ENCODE measurements at regions not wholly inside any gene's neighbourhood (a gene's known extent, or its start where the extent isn't known, plus 50 kb on each side); places are given as distances from the start of the nearest gene placed in this dataset.

GRCh38 chr7:125462615-125463014 lies 533.0 kb upstream of the POT1 start:
- no peak for DNase-seq
- Histone ChIP-seq H3K27ac (no peak overlapping the region), H3K27me3 (no peaks in the 10 kb centered on the region), H3K4me3 (no peak overlapping the region), H3K36me3 (no peaks in the 10 kb centered on the region), H3K9me3 (peaks cover 0 to 5% (median 4%) of the 10 kb centered on the region in 3 donors), H3K4me1 (no peaks in the 10 kb centered on the region)
- TF ChIP-seq CTCF (IDR thresholded peaks at IDR 0.05): no peak
- intact Hi-C loops (cut with DNase I; ENCODE audit: low total_unique reads): no loop called here

GRCh38 chr7:125459038-125459437 lies 529.4 kb upstream of the POT1 start:
- DNase-seq: no peak
- H3K27me3 ChIP-seq: no peaks in the 10 kb centered on the region
- no peaks in the 10 kb centered on the region for H3K4me1 ChIP-seq
- intact Hi-C loops (cut with DNase I; ENCODE audit: low total_unique reads): no loop called here
- H3K9me3 ChIP-seq: peaks cover 0 to 5% (median 4%) of the 10 kb centered on the region in 3 donors
- no peak overlapping the region for H3K4me3 ChIP-seq
- no peak overlapping the region for H3K27ac ChIP-seq
- no peaks in the 10 kb centered on the region for H3K36me3 ChIP-seq
- no peak for TF ChIP-seq CTCF (IDR thresholded peaks at IDR 0.05)

GRCh38 chr7:125450749-125451148 lies 521.1 kb upstream of the POT1 start:
- intact Hi-C loops (cut with DNase I; ENCODE audit: low total_unique reads): no loop called here
- Histone ChIP-seq H3K36me3 (no peaks in the 10 kb centered on the region), H3K4me1 (peaks cover 0 to 3% (median 0%) of the 10 kb centered on the region in 4 donors), H3K4me3 (no peak overlapping the region), H3K27me3 (no peaks in the 10 kb centered on the region), H3K9me3 (no peaks in the 10 kb centered on the region), H3K27ac (no peak overlapping the region)
- no peak for TF ChIP-seq CTCF (IDR thresholded peaks at IDR 0.05)
- no peak for DNase-seq

- Histone ChIP-seq H3K27me3 (no peaks in the 10 kb centered on the region), H3K4me1 (peaks cover 0 to 12% (median 0%) of the 10 kb centered on the region in 4 donors), H3K9me3 (no peaks in the 10 kb centered on the region), H3K4me3 (no peak overlapping the region), H3K27ac (no peak overlapping the region), H3K36me3 (no peaks in the 10 kb centered on the region)
- no peak for TF ChIP-seq CTCF (IDR thresholded peaks at IDR 0.05)
- no peak for DNase-seq
- intact Hi-C loops (cut with DNase I; ENCODE audit: low total_unique reads): no loop called here
Measured at GRCh38 chr7:125445836-125446235, 516.2 kb upstream of the POT1 start.

- no peaks in the 10 kb centered on the region for H3K36me3 ChIP-seq
- intact Hi-C loops (cut with DNase I; ENCODE audit: low total_unique reads): no loop called here
Measured at GRCh38 chr7:125444864-125445263, 515.2 kb upstream of the POT1 start.

More at GRCh38 chr7:125444864-125445263, 515.2 kb upstream of the POT1 start:
- no peak overlapping the region for H3K4me3 ChIP-seq
- H3K27ac ChIP-seq: no peak overlapping the region
- no peaks in the 10 kb centered on the region for H3K27me3 ChIP-seq
- H3K9me3 ChIP-seq: no peaks in the 10 kb centered on the region
- no peak for TF ChIP-seq CTCF (IDR thresholded peaks at IDR 0.05)
- H3K4me1 ChIP-seq: peaks cover 0 to 12% (median 0%) of the 10 kb centered on the region in 4 donors
- no peak for DNase-seq
